Vagina (tissue), 2 donors: ENCODE measurements at regions not wholly inside any gene's neighbourhood (a gene's known extent, or its start where the extent isn't known, plus 50 kb on each side); places are given as distances from the start of the nearest gene placed in this dataset.
"Not testable (repeated sequence)": the region's sequence is repeated elsewhere in the genome, so short reads cannot be mapped to it uniquely, and the experiment has no call there.

ENCODE experiments used
- DNase-seq, 2 donors: peaks; one replicate each; pipeline ENCODE4 v3.0.0-alpha.2; 2017; ENCODE audit errors: extremely low spot score in 2 of 2
- H3K27ac ChIP-seq: fragments of 200-600 bp; sonication (generic); one replicate; pipeline ENCODE4 v1.5.1; 2019
- H3K27me3 ChIP-seq: fragments of 200-600 bp; sonication (generic); one replicate; pipeline ENCODE4 v1.5.1; 2019
- H3K36me3 ChIP-seq, 2 donors: fragments of 200-600 bp; sonication (generic); one replicate each; pipeline ENCODE4 v1.5.1; 2017 to 2019
- H3K4me1 ChIP-seq: fragments of 200-600 bp; sonication (generic); one replicate; pipeline ENCODE4 v1.5.1; 2019
- H3K4me3 ChIP-seq, 2 donors: fragments of 200-600 bp; sonication (generic); 1 replicate in 1 of 2; 2 replicates in 1 of 2; pipeline ENCODE4 v1.5.1; 2016 to 2019
- H3K9me3 ChIP-seq: fragments of 200-600 bp; sonication (generic); one replicate; pipeline ENCODE4 v1.5.1; 2019
- POLR2A ChIP-seq, 2 donors: fragments of 450-650 bp; IDR thresholded peaks; one replicate each; pipeline ENCODE4 v1.6.1; 2017; ENCODE audit warnings: antibody characterized with exemption in 2 of 2, mild to moderate bottlenecking in 2 of 2, moderate library complexity in 2 of 2
- POLR2AphosphoS5 ChIP-seq, 2 donors: sonication (generic); formaldehyde crosslinking; IDR thresholded peaks; one replicate each; pipeline ENCODE4 v1.9.0; 2017; ENCODE audit warnings: antibody characterized with exemption in 2 of 2, mild to moderate bottlenecking in 2 of 2, low read depth in 1 of 2; ENCODE audit not compliant: insufficient read depth in 1 of 2
- intact Hi-C: fragments of 100-400 bp; cut with DNase I; formaldehyde crosslinking; loops from one replicate; pipeline ENCODE4 v1.15.1; 2023
- TF ChIP-seq, protein P1 (sequence below), 3 experiments: fragments of 450-650 bp in 2 of 3; fragments of 200-600 bp in 1 of 3; sonication (generic) in 1 of 3; IDR thresholded peaks; one replicate each; pipeline ENCODE4 v1.5.1; 2017 to 2019; ENCODE audit warnings: antibody characterized with exemption in 3 of 3, mild to moderate bottlenecking in 2 of 3, moderate library complexity in 2 of 3

- intact Hi-C loops = no loop called here
- no peak for DNase-seq
- TF ChIP-seq POLR2A (IDR thresholded peaks at IDR 0.05) = no peak
- no peak for TF ChIP-seq POLR2AphosphoS5 (IDR thresholded peaks at IDR 0.05; ENCODE audit: insufficient read depth in 1 of 2, low read depth in 1 of 2)
- TF ChIP-seq, protein P1, sequence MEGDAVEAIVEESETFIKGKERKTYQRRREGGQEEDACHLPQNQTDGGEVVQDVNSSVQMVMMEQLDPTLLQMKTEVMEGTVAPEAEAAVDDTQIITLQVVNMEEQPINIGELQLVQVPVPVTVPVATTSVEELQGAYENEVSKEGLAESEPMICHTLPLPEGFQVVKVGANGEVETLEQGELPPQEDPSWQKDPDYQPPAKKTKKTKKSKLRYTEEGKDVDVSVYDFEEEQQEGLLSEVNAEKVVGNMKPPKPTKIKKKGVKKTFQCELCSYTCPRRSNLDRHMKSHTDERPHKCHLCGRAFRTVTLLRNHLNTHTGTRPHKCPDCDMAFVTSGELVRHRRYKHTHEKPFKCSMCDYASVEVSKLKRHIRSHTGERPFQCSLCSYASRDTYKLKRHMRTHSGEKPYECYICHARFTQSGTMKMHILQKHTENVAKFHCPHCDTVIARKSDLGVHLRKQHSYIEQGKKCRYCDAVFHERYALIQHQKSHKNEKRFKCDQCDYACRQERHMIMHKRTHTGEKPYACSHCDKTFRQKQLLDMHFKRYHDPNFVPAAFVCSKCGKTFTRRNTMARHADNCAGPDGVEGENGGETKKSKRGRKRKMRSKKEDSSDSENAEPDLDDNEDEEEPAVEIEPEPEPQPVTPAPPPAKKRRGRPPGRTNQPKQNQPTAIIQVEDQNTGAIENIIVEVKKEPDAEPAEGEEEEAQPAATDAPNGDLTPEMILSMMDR (IDR thresholded peaks at IDR 0.05) = no peak
- Histone ChIP-seq H3K36me3 (no peaks in the 10 kb centered on the region), H3K4me3 (no peak overlapping the region), H3K27ac (no peak overlapping the region), H3K4me1 (no peaks in the 10 kb centered on the region), H3K27me3 (no peaks in the 10 kb centered on the region), H3K9me3 (no peaks in the 10 kb centered on the region)
Measured at GRCh38 chr6:77263003-77263402, 200.3 kb downstream of the HTR1B start.

DNA sequence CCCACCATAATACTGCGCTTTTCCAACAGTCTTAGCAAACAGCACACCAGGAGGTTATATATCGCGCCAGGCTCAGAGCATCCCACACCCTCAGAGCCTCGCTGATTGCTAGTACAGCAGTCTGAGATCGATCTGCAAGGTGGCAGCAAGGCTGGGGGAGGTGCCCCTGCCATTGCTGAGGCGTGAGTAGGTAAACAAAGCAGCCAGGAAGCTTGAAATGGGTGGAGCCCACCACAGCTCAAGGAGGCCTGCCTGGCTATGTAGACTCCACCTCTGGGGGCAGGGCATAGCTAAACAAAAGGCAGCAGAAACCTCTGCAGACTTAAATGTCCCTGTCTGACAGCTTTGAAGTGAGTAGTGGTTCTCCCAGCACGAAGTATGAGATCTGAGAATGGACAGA is 211.5 kb downstream of the HTR1B start:
- H3K4me3 ChIP-seq, H3K27me3 ChIP-seq, H3K9me3 ChIP-seq, H3K4me1 ChIP-seq, H3K27ac ChIP-seq, H3K36me3 ChIP-seq, intact Hi-C loops, DNase-seq: not testable (repeated sequence)

GRCh38 chr6:77249560-77249959 is 213.7 kb downstream of the HTR1B start:
- intact Hi-C loops = no loop called here
- no peak overlapping the region for H3K4me3 ChIP-seq
- TF ChIP-seq POLR2AphosphoS5 (IDR thresholded peaks at IDR 0.05; ENCODE audit: insufficient read depth in 1 of 2, low read depth in 1 of 2) = no peak
- TF ChIP-seq, protein P1 (IDR thresholded peaks at IDR 0.05) = no peak
- no peak for TF ChIP-seq POLR2A (IDR thresholded peaks at IDR 0.05)

GRCh38 chr6:77245026-77245425 is 218.3 kb downstream of the HTR1B start:
- no peak overlapping the region for H3K4me3 ChIP-seq
- no peak for DNase-seq
- no peak for TF ChIP-seq POLR2AphosphoS5 (IDR thresholded peaks at IDR 0.05; ENCODE audit: insufficient read depth in 1 of 2, low read depth in 1 of 2)
- TF ChIP-seq, protein P1 (IDR thresholded peaks at IDR 0.05) = no peak
- intact Hi-C loops = no loop called here
- no peaks in the 10 kb centered on the region for H3K9me3 ChIP-seq
- H3K27ac ChIP-seq = no peak overlapping the region
- H3K27me3 ChIP-seq = no peaks in the 10 kb centered on the region
- no peaks in the 10 kb centered on the region for H3K36me3 ChIP-seq
- no peaks in the 10 kb centered on the region for H3K4me1 ChIP-seq

More at GRCh38 chr6:77249560-77249959, 213.7 kb downstream of the HTR1B start:
- H3K36me3 ChIP-seq = no peaks in the 10 kb centered on the region
- no peaks in the 10 kb centered on the region for H3K9me3 ChIP-seq
- no peaks in the 10 kb centered on the region for H3K27me3 ChIP-seq
- DNase-seq = no peak
- no peaks in the 10 kb centered on the region for H3K4me1 ChIP-seq
- no peak overlapping the region for H3K27ac ChIP-seq

- intact Hi-C loops = no loop called here
- H3K27ac ChIP-seq = no peak overlapping the region
Measured at GRCh38 chr6:77231438-77232305, 231.6 kb downstream of the HTR1B start.

More at GRCh38 chr6:77231438-77232305, 231.6 kb downstream of the HTR1B start:
- DNase-seq = no peak
- Histone ChIP-seq H3K9me3 (no peaks in the 10 kb centered on the region), H3K36me3 (no peaks in the 10 kb centered on the region), H3K4me1 (no peaks in the 10 kb centered on the region), H3K4me3 (no peak overlapping the region), H3K27me3 (no peaks in the 10 kb centered on the region)
- TF ChIP-seq, protein P1 (IDR thresholded peaks at IDR 0.05) = no peak
- TF ChIP-seq POLR2AphosphoS5 (IDR thresholded peaks at IDR 0.05; ENCODE audit: insufficient read depth in 1 of 2, low read depth in 1 of 2) (no peak), POLR2A (IDR thresholded peaks at IDR 0.05) (no peak)
